HG02623 (cell line): ENCODE measurements at regions not wholly inside any gene's neighbourhood (a gene's known extent, or its start where the extent isn't known, plus 50 kb on each side); places are given as distances from the start of the nearest gene placed in this dataset.
"Not testable (repeated sequence)": the region's sequence is repeated elsewhere in the genome, so short reads cannot be mapped to it uniquely, and the experiment has no call there.

Experiments
- ATAC-seq: cut with Tn5 transposase; IDR thresholded peaks from one replicate; pipeline ENCODE4 v1.9.1; 2021; ENCODE audit warnings: moderate library complexity; ENCODE audit not compliant: unreplicated experiment

GRCh38 chr2:176566496-176566895 lies 297.3 kb downstream of the MTX2 start:
- ATAC-seq: no peak

GRCh38 chr2:176566961-176567360 lies 297.7 kb downstream of the MTX2 start:
- no peak for ATAC-seq

GRCh38 chr2:176567361-176567760 lies 298.1 kb downstream of the MTX2 start:
- no peak for ATAC-seq

GRCh38 chr2:176569574-176569973 lies 300.3 kb downstream of the MTX2 start:
- no peak for ATAC-seq

GRCh38 chr2:176573612-176574483 lies 304.6 kb downstream of the MTX2 start:
- ATAC-seq: no peak

- ATAC-seq: no peak
Observed at GRCh38 chr2:176574484-176575236, 305.4 kb downstream of the MTX2 start.

- ATAC-seq: no peak
Observed at GRCh38 chr2:176575237-176575744, 306.0 kb downstream of the MTX2 start.

GRCh38 chr2:176577054-176577453 lies 307.8 kb downstream of the MTX2 start:
- ATAC-seq: no peak

- not testable (repeated sequence) for ATAC-seq
Observed at GRCh38 chr2:176578292-176578691, 309.1 kb downstream of the MTX2 start.

GRCh38 chr2:176579608-176580007 lies 310.4 kb downstream of the MTX2 start:
- no peak for ATAC-seq

GRCh38 chr2:176581557-176582165 lies 312.4 kb downstream of the MTX2 start:
- no peak for ATAC-seq

GRCh38 chr2:176582176-176582575 lies 312.9 kb downstream of the MTX2 start:
- ATAC-seq: no peak

- no peak for ATAC-seq
Observed at GRCh38 chr2:176582990-176583481, 313.8 kb downstream of the MTX2 start.

- ATAC-seq: no peak
Observed at GRCh38 chr2:176583607-176584006, 314.4 kb downstream of the MTX2 start.

GRCh38 chr2:176584333-176584732 lies 315.1 kb downstream of the MTX2 start:
- ATAC-seq: no peak

GRCh38 chr2:176585291-176585690 lies 316.0 kb downstream of the MTX2 start:
- ATAC-seq: no peak

- ATAC-seq: no peak
Observed at GRCh38 chr2:176585791-176586190, 316.5 kb downstream of the MTX2 start.

GRCh38 chr2:176589287-176589686 lies 320.0 kb downstream of the MTX2 start:
- no peak for ATAC-seq

- no peak for ATAC-seq
Observed at GRCh38 chr2:176589825-176590440, 320.7 kb downstream of the MTX2 start.

- ATAC-seq: no peak
Observed at GRCh38 chr2:176592216-176592615, 323.0 kb downstream of the MTX2 start.

GRCh38 chr2:176595986-176596385 lies 326.7 kb downstream of the MTX2 start:
- no peak for ATAC-seq
